GM10266 (cell line): ENCODE measurements at regions not wholly inside any gene's neighbourhood (a gene's known extent, or its start where the extent isn't known, plus 50 kb on each side); places are given as distances from the start of the nearest gene placed in this dataset.

Source experiments
- DNase-seq: peaks from one replicate; pipeline ENCODE4 v3.0.0; 2012; ENCODE audit errors: extremely low spot score
- CTCF ChIP-seq: IDR thresholded peaks from 2 replicates; pipeline ENCODE4 v1.5.1; 2012; ENCODE audit warnings: mild to moderate bottlenecking, low read depth; ENCODE audit not compliant: control insufficient read depth, insufficient read depth; ENCODE audit errors: missing control alignments

- TF ChIP-seq CTCF, result no peak
Observed at GRCh38 chr9:90114641-90115425, 510.0 kb downstream of the GADD45G start.

GRCh38 chr9:90121762-90122161, 517.0 kb downstream of the GADD45G start:
- no peak for DNase-seq
- TF ChIP-seq CTCF, result no peak

More at GRCh38 chr9:90114641-90115425, 510.0 kb downstream of the GADD45G start:
- no peak for DNase-seq

- TF ChIP-seq CTCF, result no peak
- no peak for DNase-seq
Observed at GRCh38 chr9:90124961-90125360, 517.7 kb downstream of the DIRAS2 start.

- DNase-seq, result no peak
- TF ChIP-seq CTCF, result no peak
Observed at GRCh38 chr9:90127923-90128322, 514.7 kb downstream of the DIRAS2 start.

- no peak for DNase-seq
- no peak for TF ChIP-seq CTCF
Observed at GRCh38 chr9:90128587-90129190, 513.9 kb downstream of the DIRAS2 start.

GRCh38 chr9:90129446-90129845, 513.2 kb downstream of the DIRAS2 start:
- DNase-seq, result no peak
- no peak for TF ChIP-seq CTCF

- no peak for DNase-seq
- TF ChIP-seq CTCF, result no peak
Observed at GRCh38 chr9:90131568-90131967, 511.1 kb downstream of the DIRAS2 start.
